Breast epithelium (tissue), 4 donors: ENCODE measurements at regions not wholly inside any gene's neighbourhood (a gene's known extent, or its start where the extent isn't known, plus 50 kb on each side); places are given as distances from the start of the nearest gene placed in this dataset.
A peak's percentile ranks its signal among the peaks of the same experiment; 100 is the strongest.

Source experiments
- DNase-seq, 2 donors: peaks; one replicate each; pipeline ENCODE4 v3.0.0-alpha.2; 2019; ENCODE audit warnings: low spot score in 2 of 2
- H3K27ac ChIP-seq, 2 donors: fragments of 200-600 bp; sonication (generic) in 1 of 2; one replicate each; pipeline ENCODE4 v1.5.1; 2016 to 2019; ENCODE audit warnings: mild to moderate bottlenecking in 1 of 2
- H3K27me3 ChIP-seq, 2 donors: fragments of 200-600 bp; sonication (generic) in 1 of 2; one replicate each; pipeline versions ENCODE4 v1.5.1 to v1.6.0; 2017 to 2019; ENCODE audit warnings: control low read depth in 1 of 2, mild to moderate bottlenecking in 1 of 2
- H3K36me3 ChIP-seq: fragments of 200-600 bp; one replicate; pipeline ENCODE4 v1.5.1; 2019
- H3K4me1 ChIP-seq, 2 donors: fragments of 200-600 bp; sonication (generic); one replicate each; pipeline ENCODE4 v1.5.1; 2016 to 2019; ENCODE audit warnings: control low read depth in 1 of 2
- H3K4me3 ChIP-seq, 3 donors: fragments of 200-600 bp; sonication (generic); 1 replicate in 2 of 3; 2 replicates in 1 of 3; pipeline ENCODE4 v1.5.1; 2016 to 2019; ENCODE audit warnings: mild to moderate bottlenecking in 3 of 3, moderate library complexity in 2 of 3
- H3K9me3 ChIP-seq, 2 donors: fragments of 200-600 bp; sonication (generic) in 1 of 2; one replicate each; pipeline ENCODE4 v1.5.1; 2016 to 2019; ENCODE audit warnings: control low read depth in 1 of 2
- POLR2A ChIP-seq: fragments of 450-650 bp; IDR thresholded peaks from one replicate; pipeline ENCODE4 v1.6.1; 2016; ENCODE audit warnings: antibody characterized with exemption, mild to moderate bottlenecking, moderate library complexity
- POLR2AphosphoS5 ChIP-seq, 3 donors: sonication (generic); formaldehyde crosslinking; IDR thresholded peaks; one replicate each; pipeline ENCODE4 v1.6.1; 2017; ENCODE audit warnings: antibody characterized with exemption in 3 of 3
- intact Hi-C: fragments of 100-400 bp; cut with DNase I; formaldehyde crosslinking; loops from one replicate; pipeline ENCODE4 v1.15.1; 2023; ENCODE audit warnings: low total_unique reads
- TF ChIP-seq, protein P1 (sequence below), 3 donors: fragments of 450-650 bp; IDR thresholded peaks; one replicate each; pipeline ENCODE4 v1.5.1; 2016 to 2017; ENCODE audit warnings: antibody characterized with exemption in 3 of 3, mild to moderate bottlenecking in 3 of 3, moderate library complexity in 3 of 3

DNA sequence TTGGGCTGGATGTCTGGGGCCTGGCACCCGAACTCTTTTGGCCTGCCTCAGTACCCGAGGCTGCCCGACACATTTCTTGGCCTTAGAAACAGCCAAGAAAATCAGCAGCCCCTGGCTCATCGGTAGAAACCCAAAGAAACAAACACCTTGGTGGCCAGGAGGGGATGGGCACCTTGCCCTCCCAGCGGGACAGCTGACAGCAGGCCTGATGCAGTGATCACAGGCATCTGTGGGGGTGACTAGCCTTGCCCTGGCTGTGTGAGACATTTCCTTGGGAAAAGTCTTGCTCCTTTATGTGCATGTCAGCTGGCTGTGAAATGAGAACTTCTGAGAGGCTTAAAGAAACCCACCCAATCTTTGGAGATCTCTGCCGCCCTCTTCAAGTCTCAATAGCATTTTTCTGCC lies 60.9 kb downstream of the SMIM38 start:
- H3K9me3 ChIP-seq, result no peaks in the 10 kb centered on the region
- peak in 1 of 2 donors; percentile 47 for DNase-seq
- no peaks in the 10 kb centered on the region for H3K4me1 ChIP-seq
- intact Hi-C loops, result no loop called here
- H3K36me3 ChIP-seq, result no peaks in the 10 kb centered on the region
- H3K4me3 ChIP-seq, result no peak overlapping the region
- H3K27me3 ChIP-seq, result no peaks in the 10 kb centered on the region
- TF ChIP-seq POLR2A, result no peak
- TF ChIP-seq, protein P1, sequence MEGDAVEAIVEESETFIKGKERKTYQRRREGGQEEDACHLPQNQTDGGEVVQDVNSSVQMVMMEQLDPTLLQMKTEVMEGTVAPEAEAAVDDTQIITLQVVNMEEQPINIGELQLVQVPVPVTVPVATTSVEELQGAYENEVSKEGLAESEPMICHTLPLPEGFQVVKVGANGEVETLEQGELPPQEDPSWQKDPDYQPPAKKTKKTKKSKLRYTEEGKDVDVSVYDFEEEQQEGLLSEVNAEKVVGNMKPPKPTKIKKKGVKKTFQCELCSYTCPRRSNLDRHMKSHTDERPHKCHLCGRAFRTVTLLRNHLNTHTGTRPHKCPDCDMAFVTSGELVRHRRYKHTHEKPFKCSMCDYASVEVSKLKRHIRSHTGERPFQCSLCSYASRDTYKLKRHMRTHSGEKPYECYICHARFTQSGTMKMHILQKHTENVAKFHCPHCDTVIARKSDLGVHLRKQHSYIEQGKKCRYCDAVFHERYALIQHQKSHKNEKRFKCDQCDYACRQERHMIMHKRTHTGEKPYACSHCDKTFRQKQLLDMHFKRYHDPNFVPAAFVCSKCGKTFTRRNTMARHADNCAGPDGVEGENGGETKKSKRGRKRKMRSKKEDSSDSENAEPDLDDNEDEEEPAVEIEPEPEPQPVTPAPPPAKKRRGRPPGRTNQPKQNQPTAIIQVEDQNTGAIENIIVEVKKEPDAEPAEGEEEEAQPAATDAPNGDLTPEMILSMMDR (IDR thresholded peaks at IDR 0.05), result no peak
- H3K27ac ChIP-seq, result no peak overlapping the region

DNA sequence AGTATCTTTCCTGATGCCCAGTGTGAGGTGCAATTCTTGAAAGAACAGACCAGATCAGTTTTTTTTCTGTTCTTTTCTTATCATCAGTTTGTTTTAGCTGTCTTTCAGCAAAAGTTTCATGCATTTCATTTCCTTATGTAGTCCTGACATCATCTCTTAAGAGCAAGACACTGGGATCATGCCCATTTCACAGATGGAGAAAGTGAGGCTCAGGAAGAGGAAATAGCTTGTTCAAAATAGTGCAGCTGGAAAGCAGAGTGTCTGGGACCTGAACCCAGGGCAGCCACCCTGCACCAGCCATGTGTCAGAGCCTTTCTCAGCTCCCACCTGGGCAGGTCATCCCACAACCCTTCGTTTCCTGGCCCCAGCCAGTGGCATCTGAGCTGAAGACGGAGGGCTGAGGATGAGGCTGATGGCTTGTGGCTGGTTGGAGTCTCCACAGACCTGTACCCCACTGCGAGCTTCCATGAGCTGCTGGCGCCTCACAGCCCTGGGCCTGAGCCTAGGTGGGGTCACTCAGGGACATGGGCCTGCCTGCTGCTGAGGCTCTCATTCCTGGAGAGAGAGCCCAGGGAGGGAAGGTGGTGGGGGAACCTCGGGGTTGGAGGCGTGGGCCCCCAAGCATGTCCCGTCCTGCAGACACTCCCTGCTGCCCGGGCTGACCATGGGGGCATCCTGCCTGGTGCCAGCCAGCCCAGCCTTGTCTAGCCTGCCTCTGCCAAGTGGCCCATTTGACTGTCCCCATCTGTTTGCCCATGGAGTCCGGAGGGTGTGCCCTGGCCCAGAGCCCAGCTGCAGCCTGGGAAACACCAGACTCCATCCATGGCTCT lies 61.8 kb downstream of the SMIM38 start:
- Histone ChIP-seq H3K4me1 (no peaks in the 10 kb centered on the region), H3K36me3 (no peaks in the 10 kb centered on the region), H3K4me3 (no peak overlapping the region), H3K27ac (no peak overlapping the region), H3K27me3 (no peaks in the 10 kb centered on the region), H3K9me3 (no peaks in the 10 kb centered on the region)
- DNase-seq, result peak in 1 of 2 donors; percentile 59
- no peak for TF ChIP-seq POLR2A
- TF ChIP-seq POLR2AphosphoS5 (IDR thresholded peaks at IDR 0.05), result no peak
- TF ChIP-seq, protein P1 (IDR thresholded peaks at IDR 0.05), result no peak
- intact Hi-C loops, result no loop called here

DNA sequence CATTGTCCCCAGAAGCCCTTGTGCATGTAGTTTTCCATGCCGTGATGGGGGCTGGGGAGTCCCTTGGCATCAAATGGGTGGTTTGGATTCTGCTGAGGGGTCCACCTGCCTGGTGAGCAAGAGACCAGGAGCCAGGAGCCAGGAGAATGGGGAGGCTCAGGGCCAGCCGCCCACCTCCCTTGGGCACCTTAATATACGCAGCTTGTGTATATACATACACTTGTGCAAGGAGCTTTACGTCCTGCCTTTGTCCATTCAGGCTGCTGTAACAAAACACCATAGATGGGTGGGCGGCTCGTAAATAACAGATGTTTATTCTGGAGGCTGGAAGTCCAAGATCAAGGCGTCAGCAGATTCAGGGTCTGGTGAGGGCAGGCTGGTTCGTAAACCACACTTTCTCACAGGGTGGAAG lies 62.5 kb downstream of the SMIM38 start:
- H3K27ac ChIP-seq, result no peak overlapping the region
- intact Hi-C loops, result no loop called here
- no peaks in the 10 kb centered on the region for H3K36me3 ChIP-seq
- H3K4me1 ChIP-seq, result no peaks in the 10 kb centered on the region
- no peak overlapping the region for H3K4me3 ChIP-seq
- TF ChIP-seq, protein P1 (IDR thresholded peaks at IDR 0.05), result no peak
- no peak for TF ChIP-seq POLR2AphosphoS5 (IDR thresholded peaks at IDR 0.05)
- no peak for TF ChIP-seq POLR2A
- no peaks in the 10 kb centered on the region for H3K9me3 ChIP-seq
- H3K27me3 ChIP-seq, result no peaks in the 10 kb centered on the region
- peak in 1 of 2 donors; percentile 34 for DNase-seq

DNA sequence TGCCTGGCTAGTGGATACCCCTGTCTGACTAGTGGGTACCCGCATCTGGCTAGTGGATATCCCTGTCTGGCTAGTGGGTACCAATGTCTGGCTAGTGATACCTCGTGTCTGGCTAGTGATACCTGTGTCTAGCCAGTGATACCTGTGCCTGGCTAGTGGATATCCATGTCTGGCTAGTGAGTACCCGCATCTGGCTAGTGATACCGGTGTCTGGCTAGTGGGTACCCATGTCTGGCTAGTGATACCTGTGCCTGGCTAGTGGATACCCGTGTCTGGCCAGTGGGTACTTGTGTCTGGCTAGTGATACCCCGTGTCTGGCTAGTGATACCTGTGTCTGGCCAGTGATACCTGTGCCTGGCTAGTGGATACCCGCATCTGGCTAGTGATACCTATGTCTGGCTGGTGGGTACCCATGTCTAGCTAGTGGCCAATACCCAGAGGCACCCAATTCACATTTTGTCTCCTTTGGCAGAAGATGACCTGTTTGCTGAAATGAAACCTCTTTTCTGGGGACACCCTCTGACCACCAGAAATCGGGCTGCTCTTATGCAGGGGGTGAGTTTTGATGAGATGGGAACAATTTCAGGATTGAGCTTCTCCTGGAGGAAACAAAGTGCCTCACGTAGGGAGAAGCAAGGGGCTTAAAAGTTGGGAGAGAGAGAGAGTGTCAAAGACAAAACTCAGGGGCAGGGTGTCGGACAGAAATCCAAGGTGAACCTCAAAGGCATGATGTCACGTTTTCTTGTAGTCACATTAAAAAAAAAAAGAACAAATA lies 63.4 kb downstream of the SMIM38 start:
- no peaks in the 10 kb centered on the region for H3K27me3 ChIP-seq
- no peaks in the 10 kb centered on the region for H3K4me1 ChIP-seq
- H3K4me3 ChIP-seq, result no peak overlapping the region
- no peak overlapping the region for H3K27ac ChIP-seq
- no peaks in the 10 kb centered on the region for H3K9me3 ChIP-seq
- DNase-seq, result peak in 1 of 2 donors; percentile 24
- intact Hi-C loops, result no loop called here
- TF ChIP-seq, protein P1 (IDR thresholded peaks at IDR 0.05), result no peak
- TF ChIP-seq POLR2A, result no peak
- no peak for TF ChIP-seq POLR2AphosphoS5 (IDR thresholded peaks at IDR 0.05)
- no peaks in the 10 kb centered on the region for H3K36me3 ChIP-seq

DNA sequence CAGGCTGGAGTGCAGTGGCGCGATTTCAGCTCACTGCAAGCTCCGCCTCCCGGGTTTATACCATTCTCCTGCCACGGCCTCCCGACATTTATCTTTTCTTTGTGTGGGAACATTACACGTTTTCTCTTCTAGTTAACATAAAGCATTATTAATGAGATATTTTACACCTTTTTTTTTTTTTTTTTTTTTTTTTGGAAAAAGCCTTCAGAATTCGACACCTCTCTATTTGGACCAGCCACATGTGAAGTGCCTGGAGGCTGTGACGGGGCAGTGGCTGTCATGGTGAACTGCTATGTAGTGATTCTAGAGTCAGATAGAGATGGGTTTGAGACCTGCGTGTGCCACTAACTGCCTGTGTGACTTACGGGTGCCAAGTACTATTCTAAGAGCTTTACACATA lies 64.3 kb downstream of the SMIM38 start:
- peak in 1 of 2 donors; percentile 43 for DNase-seq
- Histone ChIP-seq H3K27me3 (no peaks in the 10 kb centered on the region), H3K27ac (no peak overlapping the region), H3K4me3 (no peak overlapping the region), H3K9me3 (no peaks in the 10 kb centered on the region), H3K4me1 (no peaks in the 10 kb centered on the region), H3K36me3 (no peaks in the 10 kb centered on the region)
- intact Hi-C loops, result no loop called here
- TF ChIP-seq, protein P1 (IDR thresholded peaks at IDR 0.05), result no peak
- TF ChIP-seq POLR2A, result no peak
- no peak for TF ChIP-seq POLR2AphosphoS5 (IDR thresholded peaks at IDR 0.05)
